Stimulated activated CD4-positive, alpha-beta T cell treated with anti-CD3 and anti-CD28 coated beads, Interleukin-1b, Interleukin-23, amount 100 ng/mL, for 24 hours (primary cell): ENCODE measurements at regions not wholly inside any gene's neighbourhood (a gene's known extent, or its start where the extent isn't known, plus 50 kb on each side); places are given as distances from the start of the nearest gene placed in this dataset.

Experiments
- DNase-seq, 4 experiments: peaks; one replicate each; pipeline ENCODE4 v3.0.0-alpha.2; 2020; ENCODE audit warnings: low read depth in 4 of 4, low spot score in 1 of 4

GRCh38 chr6:137731600-137731959, 135.5 kb upstream of the TNFAIP3 start:
- DNase-seq = no peak

- no peak for DNase-seq
These were observed 135.0 kb upstream of the TNFAIP3 start for GRCh38 chr6:137731960-137732616.

- DNase-seq = no peak
These were observed 133.7 kb upstream of the TNFAIP3 start for GRCh38 chr6:137733372-137733771.

DNA sequence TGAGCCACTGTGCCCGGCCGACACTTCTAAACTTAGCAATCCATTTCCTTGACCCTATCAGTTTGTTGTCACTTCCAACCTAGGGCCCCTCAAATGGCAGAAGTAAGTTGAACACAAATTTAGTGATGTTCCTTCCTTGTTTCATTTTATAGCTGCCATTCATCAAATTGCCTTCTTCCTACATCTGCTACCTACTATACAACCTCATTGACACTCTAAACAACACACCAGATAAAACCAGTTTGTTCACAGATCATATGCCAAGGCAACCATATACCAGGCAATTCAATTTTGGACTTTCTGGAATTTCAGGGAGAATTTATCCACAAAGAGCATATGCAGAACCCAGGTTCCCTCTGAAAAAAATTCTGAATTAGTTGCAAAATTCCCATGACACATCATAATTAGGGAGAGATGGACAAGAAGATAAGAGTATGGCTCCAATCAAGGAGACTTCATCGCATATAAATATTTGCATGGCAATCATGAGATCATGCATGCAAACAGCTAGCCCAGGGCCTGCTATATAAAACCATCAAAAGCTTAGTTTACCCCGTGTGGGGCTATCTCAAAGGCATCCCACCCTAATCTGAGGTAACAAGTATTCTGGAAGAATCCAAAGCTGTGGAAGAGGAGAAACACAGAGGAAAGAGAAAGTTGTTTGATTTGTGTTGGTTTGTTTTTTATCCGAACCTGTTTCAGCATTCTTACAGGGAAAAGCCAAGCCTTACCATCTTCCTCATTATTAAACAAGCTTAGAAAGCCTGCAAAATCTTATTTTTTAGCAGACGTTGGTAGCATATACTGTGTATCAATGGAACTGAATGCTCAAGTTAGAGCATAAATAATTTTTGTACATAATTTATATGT, 132.8 kb upstream of the TNFAIP3 start:
- DNase-seq = no peak

- DNase-seq = no peak
These were observed 132.2 kb upstream of the TNFAIP3 start for GRCh38 chr6:137734875-137735182.

GRCh38 chr6:137736048-137736818, 130.8 kb upstream of the TNFAIP3 start:
- no peak for DNase-seq

DNA sequence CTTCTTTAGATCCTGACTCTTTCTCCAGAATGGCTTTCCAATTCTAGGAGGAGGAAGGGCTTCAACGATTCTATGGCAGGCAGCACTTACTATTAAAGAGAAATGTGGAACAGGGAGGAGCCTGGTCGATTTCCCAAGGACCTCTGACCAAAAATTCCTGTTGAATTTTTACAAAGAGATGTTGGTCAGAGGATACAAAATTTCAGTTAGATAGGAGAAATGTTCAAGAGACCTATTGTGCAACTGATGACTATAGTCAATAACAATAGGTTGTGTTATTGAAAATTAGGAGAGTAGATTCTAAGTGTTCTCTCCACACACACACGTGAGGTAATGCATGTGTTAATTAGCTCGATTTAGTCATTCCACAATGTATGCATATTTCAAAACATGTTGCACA, 130.1 kb upstream of the TNFAIP3 start:
- DNase-seq = no peak

GRCh38 chr6:137737836-137738596, 129.0 kb upstream of the TNFAIP3 start:
- DNase-seq = no peak

DNA sequence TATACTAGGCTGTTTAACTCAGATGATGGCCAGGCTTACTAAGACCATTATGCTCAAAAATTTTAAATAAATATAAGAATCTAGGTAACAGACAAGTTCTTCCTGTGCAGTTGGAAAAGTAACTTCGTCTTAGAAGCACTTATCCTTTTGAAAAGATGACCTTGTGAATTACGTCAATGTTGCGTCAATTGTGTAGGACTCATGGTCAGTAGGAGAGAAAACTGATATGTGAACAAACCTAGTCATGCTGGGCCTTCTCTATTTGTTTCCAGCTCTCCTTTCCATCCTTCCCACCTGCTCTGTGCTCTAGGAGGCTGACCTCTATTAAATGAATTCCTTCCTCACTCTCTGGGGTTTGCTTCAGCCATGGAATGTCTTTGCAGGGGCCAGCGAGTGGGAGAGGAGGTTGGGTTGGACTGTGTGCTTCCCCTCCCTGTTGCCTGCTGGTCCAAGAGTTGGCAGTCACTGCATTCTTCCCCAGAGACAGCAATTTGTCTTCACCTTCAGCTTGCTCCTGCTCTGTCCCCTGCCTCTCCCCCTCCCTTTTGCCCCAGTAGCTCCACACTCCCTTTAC, 128.0 kb upstream of the TNFAIP3 start:
- no peak for DNase-seq

DNA sequence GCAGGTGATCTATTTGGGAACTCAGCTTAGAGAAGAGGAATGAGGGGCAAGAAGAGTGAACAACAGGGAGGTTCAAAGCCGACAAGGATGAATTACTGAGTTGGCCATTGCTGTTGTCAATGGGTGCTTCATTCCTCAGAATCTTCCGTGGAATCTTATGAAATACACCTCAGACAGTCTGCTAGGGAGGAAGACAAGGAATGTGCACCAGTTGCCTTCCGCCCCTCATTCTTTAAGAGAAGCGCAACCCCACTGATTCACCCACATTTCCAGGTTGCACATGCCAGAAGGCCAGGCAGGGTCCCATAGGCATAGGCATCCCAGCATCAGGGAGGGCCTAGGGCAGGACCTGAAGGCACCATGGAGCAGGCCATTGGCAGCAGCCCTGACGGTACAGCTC, 127.5 kb upstream of the TNFAIP3 start:
- no peak for DNase-seq

- DNase-seq = no peak
These were observed 126.8 kb upstream of the TNFAIP3 start for GRCh38 chr6:137740091-137740755.

DNA sequence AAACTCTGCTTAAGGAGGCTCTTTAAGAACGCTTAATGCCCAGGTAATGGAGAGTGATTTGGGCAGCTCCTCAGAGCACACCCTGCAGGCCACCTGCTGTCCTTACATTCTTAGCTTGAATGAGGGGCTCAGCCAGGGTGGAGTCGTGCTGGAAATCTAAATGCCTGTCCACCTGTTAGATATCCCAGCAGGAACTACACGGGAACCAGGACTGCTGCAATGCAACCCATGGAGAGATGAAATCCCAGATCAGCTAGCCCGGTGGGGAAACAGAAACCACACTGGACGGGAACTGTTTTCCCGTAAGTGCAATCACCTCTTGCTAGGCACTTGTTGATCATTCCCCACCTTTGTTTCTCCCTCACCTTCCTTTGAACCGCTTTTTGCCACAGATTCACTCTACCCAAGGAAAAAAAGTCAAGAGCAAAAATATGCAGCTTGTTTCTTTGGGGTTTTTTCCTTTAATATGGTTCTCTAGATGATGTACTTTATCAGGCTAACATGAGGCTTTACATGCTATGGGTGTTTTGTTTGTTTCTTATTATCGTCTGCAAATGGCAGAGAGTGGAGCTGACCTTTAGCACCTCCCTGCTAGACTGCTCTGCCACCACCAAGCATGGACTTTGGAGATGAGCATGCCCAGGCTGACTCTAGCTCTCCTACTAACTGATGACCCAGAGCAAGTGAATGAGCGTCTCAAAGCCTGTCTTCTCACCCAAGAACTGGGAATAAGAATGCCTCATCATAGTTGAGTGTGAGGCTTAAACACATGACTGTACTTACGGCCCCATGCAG, 125.9 kb upstream of the TNFAIP3 start:
- no peak for DNase-seq

GRCh38 chr6:137743493-137743892, 123.6 kb upstream of the TNFAIP3 start:
- no peak for DNase-seq

GRCh38 chr6:137744877-137745276, 122.2 kb upstream of the TNFAIP3 start:
- DNase-seq = no peak

- DNase-seq = no peak
These were observed 121.7 kb upstream of the TNFAIP3 start for GRCh38 chr6:137745321-137745720.

GRCh38 chr6:137746264-137746663, 120.8 kb upstream of the TNFAIP3 start:
- no peak for DNase-seq

DNA sequence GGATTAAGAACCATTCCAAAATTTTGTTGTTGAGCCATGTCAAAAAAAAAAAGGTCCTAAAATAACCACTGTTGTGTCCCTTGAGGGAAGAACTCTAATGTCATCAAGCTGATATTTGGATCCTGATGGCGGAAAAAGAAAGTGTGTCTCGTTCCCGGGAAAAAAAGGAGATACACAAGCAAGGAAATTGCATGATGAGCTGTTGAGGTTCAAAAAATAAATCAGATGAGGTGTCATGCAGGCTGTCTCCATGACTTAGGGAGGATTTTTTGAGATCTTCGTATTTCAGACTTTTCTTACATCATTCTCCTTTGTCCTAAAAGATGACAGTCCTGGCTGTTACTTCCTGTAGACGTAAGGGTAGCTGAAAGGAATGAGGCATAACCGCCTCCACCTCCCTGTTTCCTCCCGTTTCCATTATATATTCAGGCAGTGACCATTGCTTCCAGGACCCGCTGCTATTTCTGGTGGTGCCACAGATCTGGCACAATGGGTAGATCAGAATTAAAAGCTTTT, 117.3 kb upstream of the TNFAIP3 start:
- no peak for DNase-seq

DNA sequence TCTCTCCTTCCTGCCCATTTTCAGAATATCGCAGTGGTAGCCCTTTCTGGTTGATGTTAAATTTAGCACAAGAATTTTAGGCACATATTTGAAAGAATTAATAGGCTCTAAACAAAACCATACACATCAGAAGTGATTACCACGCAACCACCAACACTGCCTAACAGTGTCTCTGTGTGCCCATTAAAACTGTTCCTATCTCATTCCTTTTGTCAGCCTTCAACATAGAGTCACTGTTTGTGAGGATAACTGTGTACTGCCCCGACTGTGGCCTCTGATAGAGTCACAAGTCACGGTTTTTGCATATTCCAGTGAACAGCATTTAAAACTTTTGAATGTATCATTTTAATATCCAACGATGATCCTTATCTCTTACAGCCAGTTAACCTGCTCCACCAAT, 116.8 kb upstream of the TNFAIP3 start:
- DNase-seq = no peak

DNA sequence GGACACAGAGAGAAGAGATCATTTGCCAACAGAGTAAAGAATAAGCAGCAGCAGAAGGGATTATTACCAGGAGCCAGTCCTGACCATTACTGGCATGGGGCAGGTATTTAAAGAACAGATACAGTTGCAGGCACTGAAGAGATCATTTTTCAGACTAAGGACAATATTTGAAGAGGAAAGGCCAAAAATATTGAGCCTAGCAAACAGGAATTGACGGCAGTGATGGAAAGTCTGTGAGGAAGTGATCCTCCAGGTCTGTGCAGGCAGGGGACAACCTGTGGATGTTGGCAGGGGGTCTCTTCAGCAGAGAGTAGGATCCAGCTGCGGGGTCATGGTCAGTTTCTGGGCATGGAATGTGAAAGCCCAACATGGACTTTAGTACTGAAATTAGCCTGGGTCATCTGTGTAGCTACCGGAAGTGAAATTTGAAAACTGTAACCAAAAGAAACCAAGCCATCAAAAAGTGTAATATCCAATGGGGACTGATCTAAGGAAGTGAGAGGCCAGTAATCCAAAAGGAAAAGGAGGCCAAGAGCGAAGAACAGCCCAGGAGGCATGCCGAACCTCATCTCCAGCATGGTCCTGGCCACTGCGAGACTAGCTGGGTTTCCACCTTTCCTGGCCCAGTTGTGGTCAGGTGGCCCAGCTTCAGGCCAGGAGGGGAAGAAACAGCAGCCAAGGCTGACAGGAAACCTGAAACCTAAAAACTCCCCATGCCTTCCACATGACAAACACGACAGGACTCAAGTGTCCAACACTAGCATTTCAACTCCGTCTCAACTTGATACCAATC, 115.1 kb upstream of the TNFAIP3 start:
- DNase-seq = no peak
